Calu3 (cell line): ENCODE measurements at regions not wholly inside any gene's neighbourhood (a gene's known extent, or its start where the extent isn't known, plus 50 kb on each side); places are given as distances from the start of the nearest gene placed in this dataset.

ENCODE experiments used
- BruUV-seq: library from RNA; stranded (reverse); fragments of 400-500 nt; replicated peaks from 2 replicates; lab custom pipeline; 2021; lab: Mats Ljungman, UMichigan
- CTCF ChIA-PET: fragments of 300-600 bp; sonication (Branson Sonifier 250); formaldehyde crosslinking; loops from one replicate; lab custom pipeline; 2022; ENCODE audit warnings: antibody characterized with exemption; lab: Charles Lee
- DNase-seq: peaks from one replicate; pipeline ENCODE4 v3.0.0; 2022
- H3K27ac Mint-ChIP-seq: one replicate; pipeline ENCODE4 v1.8.0; 2022; ENCODE audit warnings: mixed read lengths; ENCODE audit not compliant: unreplicated experiment
- H3K27me3 Mint-ChIP-seq: one replicate; pipeline ENCODE4 v1.8.0; 2022; ENCODE audit warnings: mixed read lengths; ENCODE audit not compliant: unreplicated experiment
- H3K36me3 Mint-ChIP-seq: one replicate; pipeline ENCODE4 v1.8.0; 2022; ENCODE audit warnings: mild to moderate bottlenecking, moderate library complexity, mixed read lengths; ENCODE audit not compliant: insufficient read depth, unreplicated experiment
- H3K4me1 Mint-ChIP-seq: one replicate; pipeline ENCODE4 v1.8.0; 2022; ENCODE audit warnings: mild to moderate bottlenecking, low read depth, mixed read lengths; ENCODE audit not compliant: unreplicated experiment
- H3K4me3 Mint-ChIP-seq: one replicate; pipeline ENCODE4 v1.8.0; 2022; ENCODE audit warnings: mild to moderate bottlenecking, low read depth, moderate library complexity, mixed read lengths; ENCODE audit not compliant: unreplicated experiment
- H3K9me3 Mint-ChIP-seq: one replicate; pipeline ENCODE4 v1.8.0; 2022; ENCODE audit warnings: low read depth, mixed read lengths; ENCODE audit not compliant: unreplicated experiment
- CTCF ChIP-seq: fragments of 200-600 bp; IDR thresholded peaks from one replicate; pipeline ENCODE4 v1.8.0; 2022; ENCODE audit warnings: antibody characterized with exemption; ENCODE audit not compliant: unreplicated experiment
- intact Hi-C: fragments of 100-400 bp; cut with micrococcal nuclease; formaldehyde crosslinking; loops from one replicate; pipeline ENCODE4 v1.10.0; 2022; ENCODE audit not compliant: unreplicated experiment

- Mint-ChIP-seq H3K36me3 (no peaks in the 10 kb centered on the region), H3K4me1 (no peaks in the 10 kb centered on the region), H3K9me3 (peaks cover 5% of the 10 kb centered on the region), H3K27ac (no peak overlapping the region), H3K4me3 (no peak overlapping the region), H3K27me3 (no peaks in the 10 kb centered on the region)
- DNase-seq = no peak
- CTCF ChIA-PET = no interaction called here
- intact Hi-C loops = no loop called here
- no TSS peak for BruUV-seq
- no peak for TF ChIP-seq CTCF
Measured at GRCh38 chr2:184507254-184507653, 91.1 kb upstream of the ZNF804A start.

- no peak for DNase-seq
- H3K36me3 Mint-ChIP-seq = no peaks in the 10 kb centered on the region
- no peak for TF ChIP-seq CTCF
- H3K4me3 Mint-ChIP-seq = no peak overlapping the region
- H3K27me3 Mint-ChIP-seq = no peaks in the 10 kb centered on the region
- intact Hi-C loops = no loop called here
- CTCF ChIA-PET = no interaction called here
- H3K4me1 Mint-ChIP-seq = no peaks in the 10 kb centered on the region
- peaks cover 3% of the 10 kb centered on the region for H3K9me3 Mint-ChIP-seq
- BruUV-seq = no TSS peak
- no peak overlapping the region for H3K27ac Mint-ChIP-seq
Measured at GRCh38 chr2:184517402-184517801, 80.9 kb upstream of the ZNF804A start.

- no peak for TF ChIP-seq CTCF
- no peak for DNase-seq
- no peaks in the 10 kb centered on the region for H3K4me1 Mint-ChIP-seq
- no peak overlapping the region for H3K27ac Mint-ChIP-seq
- no peaks in the 10 kb centered on the region for H3K36me3 Mint-ChIP-seq
- no TSS peak for BruUV-seq
- H3K9me3 Mint-ChIP-seq = peaks cover 3% of the 10 kb centered on the region
- no peak overlapping the region for H3K4me3 Mint-ChIP-seq
- CTCF ChIA-PET = no interaction called here
- intact Hi-C loops = no loop called here
- H3K27me3 Mint-ChIP-seq = no peaks in the 10 kb centered on the region
Measured at GRCh38 chr2:184520441-184520840, 77.9 kb upstream of the ZNF804A start.

- TF ChIP-seq CTCF = no peak
- BruUV-seq = no TSS peak
- Mint-ChIP-seq H3K4me3 (no peak overlapping the region), H3K27ac (no peak overlapping the region), H3K9me3 (peaks cover 2% of the 10 kb centered on the region), H3K4me1 (no peaks in the 10 kb centered on the region), H3K36me3 (no peaks in the 10 kb centered on the region), H3K27me3 (no peaks in the 10 kb centered on the region)
- intact Hi-C loops = no loop called here
- CTCF ChIA-PET = no interaction called here
- DNase-seq = no peak
Measured at GRCh38 chr2:184523732-184524131, 74.6 kb upstream of the ZNF804A start.
